ENCODE measurements at regions not wholly inside any gene's neighbourhood (a gene's known extent, or its start where the extent isn't known, plus 50 kb on each side); places are given as distances from the start of the nearest gene placed in this dataset.

DNA sequence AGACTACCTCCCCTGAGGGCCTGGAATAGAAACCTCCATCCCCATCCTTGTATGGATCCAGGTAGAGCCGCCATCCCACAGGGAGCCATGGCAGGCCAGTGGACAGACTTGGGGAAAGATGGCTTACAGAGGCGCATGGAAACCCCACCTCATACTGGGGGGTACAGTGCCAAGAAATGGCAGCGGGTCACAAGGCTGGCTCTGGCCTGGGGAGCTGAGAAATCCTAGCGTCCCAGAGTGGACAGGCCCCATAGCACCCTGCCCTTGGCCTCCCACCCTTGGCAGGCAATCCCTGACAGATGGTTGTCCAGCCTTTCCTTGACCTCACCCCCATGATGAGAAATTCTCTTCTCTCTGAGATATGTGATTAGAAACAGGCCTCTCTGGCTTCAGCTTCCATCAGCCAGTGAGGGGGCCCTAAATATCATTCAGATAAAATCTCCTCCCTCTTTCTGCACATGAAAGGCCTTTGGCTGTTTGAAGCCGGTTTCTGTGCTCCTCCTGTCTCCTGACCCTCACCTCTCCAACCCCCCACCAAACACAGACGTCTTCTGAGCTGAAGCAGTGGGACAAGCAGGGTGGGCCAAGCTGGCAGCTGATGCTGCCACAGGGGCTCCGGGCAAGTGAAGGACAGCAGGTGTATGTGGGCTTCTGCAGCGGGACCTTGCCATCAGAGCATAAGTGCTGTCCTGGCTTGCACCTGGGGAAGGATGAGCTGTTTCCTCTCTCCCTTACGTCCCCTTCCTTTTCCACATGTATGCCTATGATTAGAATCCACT, 204.4 kb upstream of the MAMLD1 start:
- intact Hi-C loops (cut with DNase I), result no loop called here
- no peak for DNase-seq
- 93 to 97% methylated on average over 9 of the region's 9 CpGs for WGBS, 2 donors
- no peaks in the 10 kb centered on the region for H3K9me3 ChIP-seq
- H3K4me1 ChIP-seq, result peaks cover 0 to 8% (median 3%) of the 10 kb centered on the region in 4 donors
- H3K4me3 ChIP-seq, result no peak overlapping the region
- no peaks in the 10 kb centered on the region for H3K36me3 ChIP-seq
- no peak overlapping the region for H3K27ac ChIP-seq
- TF ChIP-seq POLR2AphosphoS5 (IDR thresholded peaks at IDR 0.05), result no peak
- no peak for TF ChIP-seq EP300 (IDR thresholded peaks at IDR 0.05)
- TF ChIP-seq POLR2A (IDR thresholded peaks at IDR 0.05), result no peak
- TF ChIP-seq, protein P1, sequence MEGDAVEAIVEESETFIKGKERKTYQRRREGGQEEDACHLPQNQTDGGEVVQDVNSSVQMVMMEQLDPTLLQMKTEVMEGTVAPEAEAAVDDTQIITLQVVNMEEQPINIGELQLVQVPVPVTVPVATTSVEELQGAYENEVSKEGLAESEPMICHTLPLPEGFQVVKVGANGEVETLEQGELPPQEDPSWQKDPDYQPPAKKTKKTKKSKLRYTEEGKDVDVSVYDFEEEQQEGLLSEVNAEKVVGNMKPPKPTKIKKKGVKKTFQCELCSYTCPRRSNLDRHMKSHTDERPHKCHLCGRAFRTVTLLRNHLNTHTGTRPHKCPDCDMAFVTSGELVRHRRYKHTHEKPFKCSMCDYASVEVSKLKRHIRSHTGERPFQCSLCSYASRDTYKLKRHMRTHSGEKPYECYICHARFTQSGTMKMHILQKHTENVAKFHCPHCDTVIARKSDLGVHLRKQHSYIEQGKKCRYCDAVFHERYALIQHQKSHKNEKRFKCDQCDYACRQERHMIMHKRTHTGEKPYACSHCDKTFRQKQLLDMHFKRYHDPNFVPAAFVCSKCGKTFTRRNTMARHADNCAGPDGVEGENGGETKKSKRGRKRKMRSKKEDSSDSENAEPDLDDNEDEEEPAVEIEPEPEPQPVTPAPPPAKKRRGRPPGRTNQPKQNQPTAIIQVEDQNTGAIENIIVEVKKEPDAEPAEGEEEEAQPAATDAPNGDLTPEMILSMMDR (IDR thresholded peaks at IDR 0.05), result no peak
- H3K27me3 ChIP-seq, result no peaks in the 10 kb centered on the region

DNA sequence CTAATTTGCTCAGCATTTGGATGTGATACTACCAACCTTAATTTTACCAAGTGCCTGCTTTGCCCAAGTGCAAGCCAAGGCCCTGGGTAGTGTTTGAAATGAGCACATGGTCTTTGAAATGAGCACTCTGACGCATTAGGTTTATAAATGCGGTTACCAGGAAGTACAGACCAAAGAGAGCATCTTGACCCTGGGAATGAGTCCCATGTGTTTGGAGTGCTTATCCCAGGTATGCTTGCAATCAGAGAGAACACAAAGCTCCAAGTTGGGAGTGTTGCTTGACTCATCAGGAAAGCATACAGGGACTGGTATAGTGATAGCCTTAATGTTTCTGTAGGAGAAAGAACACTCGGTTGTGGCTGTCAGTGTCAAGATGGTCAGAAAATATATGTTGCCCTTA, 203.6 kb upstream of the MAMLD1 start:
- peaks cover 0 to 8% (median 3%) of the 10 kb centered on the region in 4 donors for H3K4me1 ChIP-seq
- H3K9me3 ChIP-seq, result no peaks in the 10 kb centered on the region
- H3K4me3 ChIP-seq, result no peak overlapping the region
- H3K27me3 ChIP-seq, result no peaks in the 10 kb centered on the region
- intact Hi-C loops (cut with DNase I), result no loop called here
- WGBS, 2 donors, result 94 to 96% methylated on average over 3 of the region's 3 CpGs
- H3K36me3 ChIP-seq, result no peaks in the 10 kb centered on the region
- no peak for DNase-seq
- no peak overlapping the region for H3K27ac ChIP-seq
- TF ChIP-seq POLR2AphosphoS5 (IDR thresholded peaks at IDR 0.05) (no peak), POLR2A (IDR thresholded peaks at IDR 0.05) (no peak), EP300 (IDR thresholded peaks at IDR 0.05) (no peak)
- TF ChIP-seq, protein P1 (IDR thresholded peaks at IDR 0.05), result no peak

DNA sequence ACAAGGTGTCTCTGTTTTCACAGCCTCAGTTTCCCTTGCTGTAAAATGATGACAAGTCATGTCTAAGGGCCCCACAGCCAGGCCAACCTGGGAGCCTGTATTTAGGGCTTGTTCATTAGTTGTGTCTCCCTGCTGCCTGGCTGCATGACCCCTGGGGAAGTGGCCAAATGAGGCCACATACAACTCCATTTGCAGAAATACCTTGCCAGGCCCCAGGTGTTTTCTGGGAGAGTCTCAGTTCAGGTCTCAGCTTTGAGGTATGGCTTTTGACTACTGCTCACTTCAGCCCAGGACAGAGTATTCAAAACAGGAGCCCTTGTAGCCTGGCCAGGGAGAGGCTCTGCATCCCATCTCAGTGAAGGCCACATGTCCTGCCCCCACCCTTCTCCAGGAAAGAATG, 202.5 kb upstream of the MAMLD1 start:
- no peaks in the 10 kb centered on the region for H3K27me3 ChIP-seq
- no peaks in the 10 kb centered on the region for H3K9me3 ChIP-seq
- intact Hi-C loops (cut with DNase I), result loop anchor here (2.0 kb wide), 1 partner anchor 20 kb away; no protein-coding TSS in a partner anchor
- no peak overlapping the region for H3K4me3 ChIP-seq
- H3K36me3 ChIP-seq, result no peaks in the 10 kb centered on the region
- no peak for DNase-seq
- H3K4me1 ChIP-seq, result peaks cover 0 to 4% (median 1%) of the 10 kb centered on the region in 4 donors
- TF ChIP-seq, protein P1 (IDR thresholded peaks at IDR 0.05), result no peak
- TF ChIP-seq EP300 (IDR thresholded peaks at IDR 0.05) (no peak), POLR2A (IDR thresholded peaks at IDR 0.05) (no peak), POLR2AphosphoS5 (IDR thresholded peaks at IDR 0.05) (no peak)
- no peak overlapping the region for H3K27ac ChIP-seq

DNA sequence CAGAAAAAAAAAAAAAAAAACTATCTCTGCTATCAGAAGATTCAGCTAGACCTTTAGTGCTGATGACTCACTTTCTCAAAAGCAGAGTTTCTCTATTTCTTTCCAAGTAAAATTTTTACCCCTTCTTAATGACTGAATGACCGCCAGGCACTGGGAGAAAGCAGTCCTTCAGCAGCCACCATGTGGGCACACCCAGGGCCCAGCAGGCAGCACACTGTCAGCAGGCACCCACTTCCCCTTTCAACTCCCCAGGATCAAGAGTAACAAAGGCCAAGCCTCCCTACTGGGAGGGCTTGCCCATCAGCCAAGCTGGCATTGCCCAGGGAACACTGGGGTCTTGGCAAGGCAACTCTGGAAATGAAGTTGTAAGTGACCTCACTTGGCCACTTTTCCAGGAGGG, 201.9 kb upstream of the MAMLD1 start:
- Histone ChIP-seq H3K36me3 (no peaks in the 10 kb centered on the region), H3K4me3 (no peak overlapping the region), H3K9me3 (no peaks in the 10 kb centered on the region), H3K27me3 (no peaks in the 10 kb centered on the region), H3K4me1 (no peaks in the 10 kb centered on the region), H3K27ac (no peak overlapping the region)
- DNase-seq, result no peak
- intact Hi-C loops (cut with DNase I), result loop anchor here (2.0 kb wide), 1 partner anchor 20 kb away; no protein-coding TSS in a partner anchor
- TF ChIP-seq, protein P1 (IDR thresholded peaks at IDR 0.05), result no peak
- TF ChIP-seq EP300 (IDR thresholded peaks at IDR 0.05), result no peak
- no peak for TF ChIP-seq POLR2AphosphoS5 (IDR thresholded peaks at IDR 0.05)
- no peak for TF ChIP-seq POLR2A (IDR thresholded peaks at IDR 0.05)
- WGBS, 2 donors, result 77 to 90% methylated on average over 1 of the region's 1 CpG
